ENCODE measurements at regions not wholly inside any gene's neighbourhood (a gene's known extent, or its start where the extent isn't known, plus 50 kb on each side); places are given as distances from the start of the nearest gene placed in this dataset.

- TF ChIP-seq REST (IDR thresholded peaks at IDR 0.05) (no peak), POLR2AphosphoS2 (conservative IDR thresholded peaks at IDR 0.05; ENCODE audit: low read length) (no peak), BCL3 (IDR thresholded peaks at IDR 0.05) (no peak), PHF8 (IDR thresholded peaks at IDR 0.05; ENCODE audit: borderline replicate concordance, low read depth) (no peak), FOXS1 (CRISPR knock-in tag; IDR thresholded peaks at IDR 0.05) (no peak), SMC3 (IDR thresholded peaks at IDR 0.05) (no peak), NR3C1 (IDR thresholded peaks at IDR 0.05) (no peak), USF2 (IDR thresholded peaks at IDR 0.05) (no peak), MAZ (IDR thresholded peaks at IDR 0.05; ENCODE audit: borderline replicate concordance, low read depth, low read length) (no peak), CTCF (IDR thresholded peaks at IDR 0.05) (no peak)
Observed at GRCh38 chr2:118549503-118549902, 297.9 kb downstream of the EN1 start.
